GM23338 (cell line): ENCODE measurements at regions not wholly inside any gene's neighbourhood (a gene's known extent, or its start where the extent isn't known, plus 50 kb on each side); places are given as distances from the start of the nearest gene placed in this dataset.

Experiments used
- ATAC-seq: fragments of 200-7000 bp; cut with Tn5 transposase; 3 replicates; pipeline ENCODE4 v1.9.1; 2020
- DNase-seq: peaks from one replicate; pipeline ENCODE4 v3.0.0-alpha.2; 2015; ENCODE audit warnings: low spot score
- H2AFZ ChIP-seq: fragments of 200-600 bp; sonication (generic); 2 replicates; pipeline ENCODE4 v1.8.0; 2016; ENCODE audit warnings: antibody characterized with exemption, mild to moderate bottlenecking, moderate library complexity
- H3F3A ChIP-seq: fragments of 200-600 bp; sonication (generic); replicated peaks from 2 replicates; pipeline ENCODE4 v1.8.0; 2017; ENCODE audit warnings: antibody characterized with exemption, mixed run types, low read depth
- H3K27ac ChIP-seq: fragments of 200-600 bp; sonication (generic); 2 replicates; pipeline ENCODE4 v1.6.1; 2016; ENCODE audit warnings: low read depth
- H3K27me3 ChIP-seq: fragments of 200-600 bp; sonication (generic); 2 replicates; pipeline ENCODE4 v1.8.0; 2016; ENCODE audit warnings: mild to moderate bottlenecking, mixed run types, moderate library complexity; ENCODE audit not compliant: insufficient read depth
- H3K36me3 ChIP-seq: fragments of 200-600 bp; sonication (generic); 2 replicates; pipeline ENCODE4 v1.8.0; 2016; ENCODE audit warnings: mild to moderate bottlenecking; ENCODE audit not compliant: insufficient read depth
- H3K4me1 ChIP-seq: fragments of 200-600 bp; sonication (generic); 2 replicates; pipeline ENCODE4 v1.8.0; 2016; ENCODE audit warnings: mild to moderate bottlenecking, moderate library complexity; ENCODE audit not compliant: insufficient read depth
- H3K4me2 ChIP-seq: fragments of 200-600 bp; sonication (generic); 2 replicates; pipeline ENCODE4 v1.7.1; 2017; ENCODE audit warnings: mixed run types
- H3K4me3 ChIP-seq: fragments of 200-600 bp; sonication (generic); 2 replicates; pipeline ENCODE4 v1.6.1; 2016; ENCODE audit warnings: mixed run types
- H3K79me2 ChIP-seq: fragments of 200-600 bp; sonication (generic); replicated peaks from 2 replicates; pipeline ENCODE4 v1.8.0; 2017; ENCODE audit warnings: mild to moderate bottlenecking; ENCODE audit not compliant: insufficient read depth
- H3K9me2 ChIP-seq: fragments of 200-600 bp; sonication (generic); 2 replicates; pipeline ENCODE4 v1.8.0; 2017; ENCODE audit not compliant: insufficient read depth
- H4K20me1 ChIP-seq: fragments of 200-600 bp; sonication (generic); replicated peaks from 2 replicates; pipeline ENCODE4 v1.8.0; 2017; ENCODE audit warnings: mild to moderate bottlenecking; ENCODE audit not compliant: insufficient read depth
- H3K27ac Mint-ChIP-seq: 2 replicates; pipeline ENCODE4 v1.8.0; 2020; ENCODE audit warnings: inconsistent platforms, mild to moderate bottlenecking, moderate library complexity, mixed read lengths
- H3K27me3 Mint-ChIP-seq: 3 replicates; pipeline ENCODE4 v1.8.0; 2022; ENCODE audit warnings: low read depth, mild to moderate bottlenecking, moderate library complexity, mixed read lengths, inconsistent platforms; ENCODE audit not compliant: insufficient read depth, poor library complexity
- H3K36me3 Mint-ChIP-seq: 3 replicates; pipeline ENCODE4 v1.8.0; 2021; ENCODE audit warnings: low read depth, mild to moderate bottlenecking, inconsistent platforms, moderate library complexity, mixed read lengths
- H3K4me1 Mint-ChIP-seq: 3 replicates; pipeline ENCODE4 v1.8.0; 2020; ENCODE audit warnings: mild to moderate bottlenecking, inconsistent platforms, mixed read lengths
- H3K4me3 Mint-ChIP-seq: 3 replicates; pipeline ENCODE4 v1.8.0; 2021; ENCODE audit warnings: moderate library complexity, mild to moderate bottlenecking, inconsistent platforms, mixed read lengths
- H3K9me3 Mint-ChIP-seq: 3 replicates; pipeline ENCODE4 v1.8.0; 2020; ENCODE audit warnings: moderate library complexity, mild to moderate bottlenecking, inconsistent platforms, mixed read lengths
- CREB1 ChIP-seq: fragments of 250-450 bp; sonication (Bioruptor Pico); IDR thresholded peaks from 2 replicates; pipeline ENCODE4 v1.5.0; 2020; ENCODE audit warnings: low read depth, mild to moderate bottlenecking, moderate library complexity
- CTCF ChIP-seq, 2 experiments: fragments of 200-600 bp in 1 of 2; sonication (generic) in 1 of 2; conservative IDR thresholded peaks; 2 replicates each; pipeline versions ENCODE4 v1.5.1 to v1.6.1; 2016 to 2017; ENCODE audit warnings: antibody characterized with exemption in 2 of 2, low read depth in 2 of 2, mild to moderate bottlenecking in 2 of 2, moderate library complexity in 1 of 2
- ETS1 ChIP-seq: IDR thresholded peaks from 2 replicates; pipeline ENCODE4 v1.6.1; 2016; ENCODE audit warnings: antibody characterized with exemption
- EZH2 ChIP-seq: fragments of 200-600 bp; sonication (generic); IDR thresholded peaks from one replicate; pipeline ENCODE4 v1.8.0; 2017; ENCODE audit warnings: antibody characterized with exemption, mild to moderate bottlenecking, low read depth; ENCODE audit not compliant: unreplicated experiment
- EZH2phosphoT487 ChIP-seq: fragments of 200-600 bp; sonication (generic); IDR thresholded peaks from one replicate; pipeline ENCODE4 v1.8.1; 2018; ENCODE audit warnings: antibody characterized with exemption; ENCODE audit not compliant: unreplicated experiment
- JUNB ChIP-seq: IDR thresholded peaks from one replicate; pipeline ENCODE4 v1.6.1; 2016; ENCODE audit warnings: antibody characterized with exemption; ENCODE audit not compliant: unreplicated experiment
- NANOG ChIP-seq: IDR thresholded peaks from 2 replicates; pipeline ENCODE4 v1.6.1; 2016; ENCODE audit warnings: antibody characterized with exemption, borderline replicate concordance
- POLR2AphosphoS5 ChIP-seq: IDR thresholded peaks from 2 replicates; pipeline ENCODE4 v1.6.1; 2016; ENCODE audit warnings: antibody characterized with exemption, low read depth
- REST ChIP-seq: IDR thresholded peaks from one replicate; pipeline ENCODE4 v1.6.1; 2018; ENCODE audit warnings: antibody characterized with exemption; ENCODE audit not compliant: unreplicated experiment
- STAT1 ChIP-seq: IDR thresholded peaks from one replicate; pipeline ENCODE4 v1.6.1; 2016; ENCODE audit warnings: antibody characterized with exemption; ENCODE audit not compliant: unreplicated experiment
- ZNF114 ChIP-seq: fragments of 250-450 bp; sonication (Bioruptor Pico); IDR thresholded peaks from 2 replicates; pipeline ENCODE4 v1.5.0; 2020; ENCODE audit warnings: mild to moderate bottlenecking, moderate library complexity
- ZNF331 ChIP-seq: fragments of 250-450 bp; sonication (Bioruptor Pico); IDR thresholded peaks from 2 replicates; pipeline ENCODE4 v1.5.0; 2020; ENCODE audit warnings: low read depth, mild to moderate bottlenecking, moderate library complexity
- ZNF462 ChIP-seq: fragments of 250-450 bp; sonication (Bioruptor Pico); IDR thresholded peaks from 2 replicates; pipeline ENCODE4 v1.5.0; 2020; ENCODE audit warnings: mild to moderate bottlenecking, moderate library complexity

- Mint-ChIP-seq H3K36me3 (peaks cover 6% of the 10 kb centered on the region; the same call in 1 of the 3 replicates), H3K4me3 (no peak overlapping the region), H3K4me1 (no peaks in the 10 kb centered on the region), H3K27ac (no peak overlapping the region), H3K27me3 (peaks cover 2% of the 10 kb centered on the region), H3K9me3 (no peaks in the 10 kb centered on the region; the same call in 1 of the 3 replicates)
- ATAC-seq (no peak), DNase-seq (no peak)
- H3K4me3 ChIP-seq: no peak overlapping the region
- no peaks in the 10 kb centered on the region for H3F3A ChIP-seq
- no peak overlapping the region for H3K27ac ChIP-seq
- no peak overlapping the region for H2AFZ ChIP-seq
- H4K20me1 ChIP-seq: no peaks in the 10 kb centered on the region
- H3K9me2 ChIP-seq: no peaks in the 10 kb centered on the region
- H3K4me2 ChIP-seq: no peak overlapping the region
- H3K79me2 ChIP-seq: no peaks in the 10 kb centered on the region
- H3K4me1 ChIP-seq: no peaks in the 10 kb centered on the region
- TF ChIP-seq STAT1: no peak
- TF ChIP-seq POLR2AphosphoS5: no peak
- no peak for TF ChIP-seq CREB1
- TF ChIP-seq ZNF462 (CRISPR knock-in tag): no peak
- TF ChIP-seq ZNF114 (CRISPR knock-in tag): no peak
- no peak for TF ChIP-seq NANOG
- no peak for TF ChIP-seq JUNB
- TF ChIP-seq CTCF (conservative IDR thresholded peaks at IDR 0.05; ENCODE audit: low read depth in 2 of 2): no peak
- no peak for TF ChIP-seq EZH2phosphoT487
- TF ChIP-seq EZH2: no peak
- no peak for TF ChIP-seq ZNF331 (CRISPR knock-in tag)
- TF ChIP-seq REST: no peak
- TF ChIP-seq ETS1: no peak
- no peaks in the 10 kb centered on the region for H3K36me3 ChIP-seq
- H3K27me3 ChIP-seq: no peaks in the 10 kb centered on the region
Measured at GRCh38 chr1:191875994-191876393, 282.3 kb upstream of the RGS18 start.
